ENCODE measurements at regions not wholly inside any gene's neighbourhood (a gene's known extent, or its start where the extent isn't known, plus 50 kb on each side); places are given as distances from the start of the nearest gene placed in this dataset.

DNA sequence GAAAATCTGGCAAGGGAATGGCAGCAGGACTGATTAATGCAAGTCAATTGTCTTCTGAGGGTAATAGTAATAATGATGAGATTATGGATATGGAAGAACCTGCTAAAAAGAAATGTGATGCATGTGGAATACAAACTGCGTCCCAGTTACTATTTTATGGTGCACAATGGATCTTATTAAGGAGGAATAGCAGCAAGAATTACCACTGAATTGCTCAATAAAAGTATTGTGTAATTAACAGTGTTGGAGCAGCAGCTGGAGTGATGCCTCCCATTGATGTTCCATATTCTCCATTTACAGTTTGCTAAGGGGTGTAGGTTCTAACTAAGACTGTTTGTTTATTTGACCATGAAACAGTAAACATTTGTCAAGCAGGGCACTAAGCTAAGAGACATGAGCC lies 167.9 kb downstream of the HRH4 start:
- H3K56ac ChIP-seq (ENCODE audit: insufficient read length, low read depth, low read length): no peak overlapping the region
- H4K5ac ChIP-seq (ENCODE audit: insufficient read length, low read depth, low read length): no peak overlapping the region
- H4K20me1 ChIP-seq (ENCODE audit: control insufficient read depth, insufficient read depth, insufficient read length): no peaks in the 10 kb centered on the region
- Mint-ChIP-seq H3K27me3 (ENCODE audit: low read depth) (no peaks in the 10 kb centered on the region; the same call in 1 of the 2 replicates), H3K4me1 (peaks cover 13 to 33% of the 10 kb centered on the region in 2 experiments), H3K27ac (no peak overlapping the region), H3K9me3 (no peaks in the 10 kb centered on the region), H3K36me3 (ENCODE audit: insufficient read depth in 1 of 3, low read depth in 3 of 3) (no peaks in the 10 kb centered on the region), H3K4me3 (no peak overlapping the region)
- no peak overlapping the region for H4K91ac ChIP-seq (ENCODE audit: insufficient read length, low read depth, low read length)
- H3K18ac ChIP-seq (ENCODE audit: insufficient read length, low read depth, low read length): no peak overlapping the region
- H3K79me1 ChIP-seq (ENCODE audit: insufficient read depth, low read depth, low read length, poor library complexity, severe bottlenecking): no peaks in the 10 kb centered on the region
- H2BK5ac ChIP-seq (ENCODE audit: insufficient read length, low read length): no peak overlapping the region
- H3K23me2 ChIP-seq (ENCODE audit: insufficient read length, low read depth, low read length, poor library complexity, severe bottlenecking): peaks cover 3% of the 10 kb centered on the region
- no peak overlapping the region for H3K4ac ChIP-seq (ENCODE audit: low read depth, low read length)
- no peak overlapping the region for H3K23ac ChIP-seq (ENCODE audit: insufficient read length, low read depth, low read length)
- no peaks in the 10 kb centered on the region for H3K27me3 ChIP-seq (ENCODE audit: insufficient read depth, low read length)
- no peak overlapping the region for H3K9ac ChIP-seq (ENCODE audit: extremely low read depth, insufficient read length, low read length)
- no peaks in the 10 kb centered on the region for H3K9me3 ChIP-seq (ENCODE audit: control insufficient read depth, low read depth, low read length)
- H2BK12ac ChIP-seq (ENCODE audit: insufficient read length, low read depth, low read length): no peak overlapping the region
- no peak overlapping the region for H2AFZ ChIP-seq (ENCODE audit: low read length)
- H3K4me1 ChIP-seq (ENCODE audit: insufficient read depth, low read length): no peaks in the 10 kb centered on the region
- no peak overlapping the region for H2BK15ac ChIP-seq (ENCODE audit: low read depth, low read length)
- no peak overlapping the region for H3K4me2 ChIP-seq (ENCODE audit: insufficient read depth, insufficient read length, low read length)
- no peak overlapping the region for H2BK20ac ChIP-seq (ENCODE audit: low read depth, low read length, poor library complexity, severe bottlenecking)
- TF ChIP-seq, protein P1, sequence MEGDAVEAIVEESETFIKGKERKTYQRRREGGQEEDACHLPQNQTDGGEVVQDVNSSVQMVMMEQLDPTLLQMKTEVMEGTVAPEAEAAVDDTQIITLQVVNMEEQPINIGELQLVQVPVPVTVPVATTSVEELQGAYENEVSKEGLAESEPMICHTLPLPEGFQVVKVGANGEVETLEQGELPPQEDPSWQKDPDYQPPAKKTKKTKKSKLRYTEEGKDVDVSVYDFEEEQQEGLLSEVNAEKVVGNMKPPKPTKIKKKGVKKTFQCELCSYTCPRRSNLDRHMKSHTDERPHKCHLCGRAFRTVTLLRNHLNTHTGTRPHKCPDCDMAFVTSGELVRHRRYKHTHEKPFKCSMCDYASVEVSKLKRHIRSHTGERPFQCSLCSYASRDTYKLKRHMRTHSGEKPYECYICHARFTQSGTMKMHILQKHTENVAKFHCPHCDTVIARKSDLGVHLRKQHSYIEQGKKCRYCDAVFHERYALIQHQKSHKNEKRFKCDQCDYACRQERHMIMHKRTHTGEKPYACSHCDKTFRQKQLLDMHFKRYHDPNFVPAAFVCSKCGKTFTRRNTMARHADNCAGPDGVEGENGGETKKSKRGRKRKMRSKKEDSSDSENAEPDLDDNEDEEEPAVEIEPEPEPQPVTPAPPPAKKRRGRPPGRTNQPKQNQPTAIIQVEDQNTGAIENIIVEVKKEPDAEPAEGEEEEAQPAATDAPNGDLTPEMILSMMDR (conservative IDR thresholded peaks at IDR 0.05): no peak
- H2AK5ac ChIP-seq (ENCODE audit: insufficient read length, low read length): no peak overlapping the region
- DNase-seq: no peak
- H2BK120ac ChIP-seq (ENCODE audit: low read depth, low read length, poor library complexity, severe bottlenecking): no peak overlapping the region
- no CpG with 5 or more reads among the region's 1 CpG for WGBS (ENCODE audit: extremely low coverage, insufficient read length, low lambda C conversion rate)
- no peak overlapping the region for H3K27ac ChIP-seq (ENCODE audit: insufficient read length, low read depth, low read length)
- H3K79me2 ChIP-seq (ENCODE audit: insufficient read depth, low read length): no peaks in the 10 kb centered on the region
- H3T11ph ChIP-seq (ENCODE audit: low read length): no peak overlapping the region
- H3K14ac ChIP-seq (ENCODE audit: insufficient read depth, low read length): no peak overlapping the region
- H4K8ac ChIP-seq (replicated peaks; ENCODE audit: insufficient read length, low read depth, low read length): no peak overlapping the region
